ENCODE measurements at regions not wholly inside any gene's neighbourhood (a gene's known extent, or its start where the extent isn't known, plus 50 kb on each side); places are given as distances from the start of the nearest gene placed in this dataset.

DNA sequence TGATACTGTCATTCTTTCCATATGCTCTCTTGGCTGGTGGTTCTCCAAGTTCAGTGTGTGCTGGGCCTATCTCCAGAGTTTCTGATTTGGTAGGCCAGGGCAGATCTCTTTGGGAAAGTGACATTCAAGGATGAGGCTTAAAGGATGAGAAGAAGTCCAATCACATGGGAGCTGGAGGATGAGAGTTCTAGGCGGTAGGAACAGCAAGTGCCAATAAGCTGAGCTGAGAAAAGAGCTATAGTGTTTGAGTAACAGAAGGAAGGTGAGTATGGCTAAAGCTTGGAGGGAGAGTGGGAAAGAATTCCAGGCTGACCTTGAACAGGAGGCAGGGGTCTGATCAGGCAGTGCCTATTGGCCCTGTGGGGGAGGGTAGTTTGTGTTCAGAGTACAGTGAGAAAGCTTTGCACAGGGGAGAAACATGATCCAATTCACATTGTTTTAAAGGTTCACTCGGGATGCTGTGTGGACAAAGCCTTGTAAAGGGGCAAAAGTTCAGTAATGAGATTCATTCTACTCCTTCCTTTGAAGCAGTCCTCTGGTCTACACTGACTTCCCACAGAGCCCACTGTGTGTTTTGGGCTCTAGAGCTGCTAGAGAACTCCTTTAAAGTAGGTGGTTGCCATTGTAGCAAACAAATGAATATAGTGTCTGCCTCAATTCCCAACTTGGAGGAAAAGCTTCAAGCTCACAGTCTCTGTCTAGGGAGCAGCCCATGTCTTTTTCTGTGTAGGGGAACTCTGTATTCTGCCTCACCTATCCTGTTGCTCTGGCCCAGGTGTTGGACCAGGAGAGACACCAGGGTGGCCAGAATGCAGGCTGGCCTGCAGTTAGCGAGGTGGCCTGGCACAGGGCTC, 81.8 kb downstream of the FASTKD2 start:
- BruUV-seq (replicated peaks), result no TSS peak
- Histone ChIP-seq H3K9me1 (ENCODE audit: insufficient read depth, low read length) (no peaks in the 10 kb centered on the region), H3K56ac (ENCODE audit: extremely low read depth, insufficient read depth, low read length) (no peak overlapping the region), H3K4me2 (ENCODE audit: low read depth, low read length) (no peak overlapping the region), H2AK5ac (ENCODE audit: low read depth, low read length) (no peak overlapping the region), H3K27me3 (ENCODE audit: control insufficient read depth, insufficient read depth, low read length) (no peaks in the 10 kb centered on the region), H4K5ac (ENCODE audit: low read depth, low read length) (no peak overlapping the region), H3K4me3 (ENCODE audit: insufficient read depth, low read depth, low read length) (no peak overlapping the region), H2BK120ac (ENCODE audit: low read depth, low read length) (no peak overlapping the region), H2AK9ac (replicated peaks; ENCODE audit: low read depth, low read length, poor library complexity) (no peak overlapping the region), H4K8ac (ENCODE audit: low read depth in 2 of 2, low read length in 2 of 2) (no peak overlapping the region), H4K20me1 (ENCODE audit: insufficient read depth, low read length) (no peaks in the 10 kb centered on the region), H3K23ac (ENCODE audit: low read depth, low read length) (no peak overlapping the region), H3K9me3 (ENCODE audit: control insufficient read depth, insufficient read depth, low read length) (no peaks in the 10 kb centered on the region), H3K4me1 (ENCODE audit: control insufficient read depth, insufficient read depth, low read length) (no peaks in the 10 kb centered on the region), H2AFZ (replicated peaks; ENCODE audit: low read length, poor library complexity) (no peak overlapping the region), H3K14ac (replicated peaks; ENCODE audit: low read depth, low read length) (no peak overlapping the region), H2BK20ac (ENCODE audit: low read depth, low read length) (no peak overlapping the region), H3K36me3 (ENCODE audit: control insufficient read depth, insufficient read depth, low read length) (no peaks in the 10 kb centered on the region), H3K79me1 (ENCODE audit: low read depth in 1 of 2, low read length in 2 of 2) (no peaks in the 10 kb centered on the region), H4K91ac (ENCODE audit: insufficient read depth, low read depth, low read length) (no peak overlapping the region), H3K9ac (ENCODE audit: low read depth, low read length) (no peak overlapping the region), H2BK15ac (ENCODE audit: low read depth, low read length) (no peak overlapping the region), H3K4ac (ENCODE audit: low read depth, low read length) (no peak overlapping the region), H2BK5ac (ENCODE audit: low read depth, low read length, poor library complexity, severe bottlenecking) (no peak overlapping the region), H3K27ac (ENCODE audit: insufficient read depth, low read length) (no peak overlapping the region), H3K18ac (ENCODE audit: low read depth, low read length) (no peak overlapping the region)
- 70% methylated on average over 1 of the region's 3 CpGs; no CpG with 5 or more reads in 1 of the 2 experiments for WGBS, 2 experiments (ENCODE audit: extremely low coverage in 2 of 2, insufficient read length in 1 of 2)
- ATAC-seq (ENCODE audit: low read depth) (no peak), DNase-seq (no peak)
- TF ChIP-seq RFX5 (IDR thresholded peaks at IDR 0.05; ENCODE audit: low read depth, low read length), result no peak
- no peak for TF ChIP-seq BHLHE40 (IDR thresholded peaks at IDR 0.05; ENCODE audit: low read depth, low read length)
- no peak for TF ChIP-seq MAFK (IDR thresholded peaks at IDR 0.05; ENCODE audit: low read depth, low read length)
- no peak for TF ChIP-seq FOS (IDR thresholded peaks at IDR 0.05; ENCODE audit: low read depth, low read length)
- no peak for TF ChIP-seq MAZ (IDR thresholded peaks at IDR 0.05; ENCODE audit: borderline replicate concordance, low read depth, low read length)
- TF ChIP-seq NFE2L2 (IDR thresholded peaks at IDR 0.05; ENCODE audit: low read depth, low read length), result no peak
- no peak for TF ChIP-seq POLR2A (IDR thresholded peaks at IDR 0.05; ENCODE audit: low read depth, low read length)
- no peak for TF ChIP-seq CHD1 (IDR thresholded peaks at IDR 0.05; ENCODE audit: low read depth, low read length)
- ChIA-PET CTCF (no interaction called here), POLR2A (ENCODE audit: unreplicated experiment) (no interaction called here)
- intact Hi-C loops (cut with micrococcal nuclease), result no loop called here
- in situ Hi-C loops (cut with MboI; ENCODE audit: low sequenced_read_pairs), result no loop called here
- dilution Hi-C loops (cut with HindIII; ENCODE audit: low sequenced_read_pairs, unreplicated experiment), result no loop called here
